Stomach (tissue), 4 donors: ENCODE measurements at regions not wholly inside any gene's neighbourhood (a gene's known extent, or its start where the extent isn't known, plus 50 kb on each side); places are given as distances from the start of the nearest gene placed in this dataset.

Source experiments
- EP300 ChIP-seq: sonication (generic); formaldehyde crosslinking; IDR thresholded peaks from one replicate; pipeline ENCODE4 v1.6.1; 2017; ENCODE audit warnings: antibody characterized with exemption
- POLR2A ChIP-seq, 4 donors: fragments of 450-650 bp; IDR thresholded peaks; one replicate each; pipeline ENCODE4 v1.6.1; 2016; ENCODE audit warnings: antibody characterized with exemption in 4 of 4, control low read depth in 2 of 4, mild to moderate bottlenecking in 1 of 4, moderate library complexity in 1 of 4
- TF ChIP-seq, protein P1 (sequence below), 7 experiments: fragments of 450-650 bp in 4 of 7; fragments of 200-600 bp in 3 of 7; sonication (generic) in 3 of 7; IDR thresholded peaks; one replicate each; pipeline ENCODE4 v1.5.1; 2016 to 2019; ENCODE audit warnings: antibody characterized with exemption in 7 of 7, control low read depth in 2 of 7, mild to moderate bottlenecking in 1 of 7

DNA sequence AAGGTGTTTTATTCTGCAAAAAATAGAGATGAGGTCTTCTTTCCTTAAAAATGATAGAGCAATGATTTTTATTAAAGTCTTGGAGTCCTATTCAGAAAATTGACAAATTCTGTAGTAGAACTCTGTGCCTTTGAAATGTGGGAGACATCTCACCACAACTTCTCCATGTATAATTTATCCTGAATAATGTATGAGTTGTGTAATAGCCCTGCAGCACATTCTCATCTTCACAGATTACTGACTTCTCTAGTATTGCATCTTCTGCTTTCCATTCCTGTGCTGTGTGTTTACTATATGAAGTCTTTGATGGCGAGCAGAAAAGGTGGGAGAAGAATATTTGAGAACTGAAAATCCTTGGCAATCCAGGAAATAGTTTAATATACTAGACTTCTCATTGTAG, 255.6 kb downstream of the TTC6 start:
- TF ChIP-seq, protein P1, sequence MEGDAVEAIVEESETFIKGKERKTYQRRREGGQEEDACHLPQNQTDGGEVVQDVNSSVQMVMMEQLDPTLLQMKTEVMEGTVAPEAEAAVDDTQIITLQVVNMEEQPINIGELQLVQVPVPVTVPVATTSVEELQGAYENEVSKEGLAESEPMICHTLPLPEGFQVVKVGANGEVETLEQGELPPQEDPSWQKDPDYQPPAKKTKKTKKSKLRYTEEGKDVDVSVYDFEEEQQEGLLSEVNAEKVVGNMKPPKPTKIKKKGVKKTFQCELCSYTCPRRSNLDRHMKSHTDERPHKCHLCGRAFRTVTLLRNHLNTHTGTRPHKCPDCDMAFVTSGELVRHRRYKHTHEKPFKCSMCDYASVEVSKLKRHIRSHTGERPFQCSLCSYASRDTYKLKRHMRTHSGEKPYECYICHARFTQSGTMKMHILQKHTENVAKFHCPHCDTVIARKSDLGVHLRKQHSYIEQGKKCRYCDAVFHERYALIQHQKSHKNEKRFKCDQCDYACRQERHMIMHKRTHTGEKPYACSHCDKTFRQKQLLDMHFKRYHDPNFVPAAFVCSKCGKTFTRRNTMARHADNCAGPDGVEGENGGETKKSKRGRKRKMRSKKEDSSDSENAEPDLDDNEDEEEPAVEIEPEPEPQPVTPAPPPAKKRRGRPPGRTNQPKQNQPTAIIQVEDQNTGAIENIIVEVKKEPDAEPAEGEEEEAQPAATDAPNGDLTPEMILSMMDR (IDR thresholded peaks at IDR 0.05) = no peak
- TF ChIP-seq EP300 (no peak), POLR2A (IDR thresholded peaks at IDR 0.05) (no peak)
